ENCODE measurements at regions not wholly inside any gene's neighbourhood (a gene's known extent, or its start where the extent isn't known, plus 50 kb on each side); places are given as distances from the start of the nearest gene placed in this dataset.

DNA sequence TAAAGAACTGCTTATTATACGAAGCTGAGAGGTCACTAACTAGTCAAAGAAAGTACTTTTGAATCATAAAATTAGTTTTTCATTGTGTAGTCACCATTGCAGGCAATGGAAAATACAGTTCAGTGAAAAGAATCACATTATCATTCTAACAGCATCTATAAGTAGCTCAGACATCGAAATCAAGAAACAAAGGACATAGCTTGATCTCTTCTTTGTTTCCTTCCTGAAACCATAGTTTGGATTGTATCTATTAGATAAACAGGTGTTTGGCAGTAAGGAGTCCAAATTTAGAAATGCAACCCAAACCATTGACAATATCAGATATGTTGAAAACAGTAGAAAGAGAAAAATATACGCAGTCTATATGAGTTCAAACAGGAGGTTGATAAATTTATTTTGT is 697.3 kb downstream of the TFAP2A start (continued):
- TF ChIP-seq, protein P1, sequence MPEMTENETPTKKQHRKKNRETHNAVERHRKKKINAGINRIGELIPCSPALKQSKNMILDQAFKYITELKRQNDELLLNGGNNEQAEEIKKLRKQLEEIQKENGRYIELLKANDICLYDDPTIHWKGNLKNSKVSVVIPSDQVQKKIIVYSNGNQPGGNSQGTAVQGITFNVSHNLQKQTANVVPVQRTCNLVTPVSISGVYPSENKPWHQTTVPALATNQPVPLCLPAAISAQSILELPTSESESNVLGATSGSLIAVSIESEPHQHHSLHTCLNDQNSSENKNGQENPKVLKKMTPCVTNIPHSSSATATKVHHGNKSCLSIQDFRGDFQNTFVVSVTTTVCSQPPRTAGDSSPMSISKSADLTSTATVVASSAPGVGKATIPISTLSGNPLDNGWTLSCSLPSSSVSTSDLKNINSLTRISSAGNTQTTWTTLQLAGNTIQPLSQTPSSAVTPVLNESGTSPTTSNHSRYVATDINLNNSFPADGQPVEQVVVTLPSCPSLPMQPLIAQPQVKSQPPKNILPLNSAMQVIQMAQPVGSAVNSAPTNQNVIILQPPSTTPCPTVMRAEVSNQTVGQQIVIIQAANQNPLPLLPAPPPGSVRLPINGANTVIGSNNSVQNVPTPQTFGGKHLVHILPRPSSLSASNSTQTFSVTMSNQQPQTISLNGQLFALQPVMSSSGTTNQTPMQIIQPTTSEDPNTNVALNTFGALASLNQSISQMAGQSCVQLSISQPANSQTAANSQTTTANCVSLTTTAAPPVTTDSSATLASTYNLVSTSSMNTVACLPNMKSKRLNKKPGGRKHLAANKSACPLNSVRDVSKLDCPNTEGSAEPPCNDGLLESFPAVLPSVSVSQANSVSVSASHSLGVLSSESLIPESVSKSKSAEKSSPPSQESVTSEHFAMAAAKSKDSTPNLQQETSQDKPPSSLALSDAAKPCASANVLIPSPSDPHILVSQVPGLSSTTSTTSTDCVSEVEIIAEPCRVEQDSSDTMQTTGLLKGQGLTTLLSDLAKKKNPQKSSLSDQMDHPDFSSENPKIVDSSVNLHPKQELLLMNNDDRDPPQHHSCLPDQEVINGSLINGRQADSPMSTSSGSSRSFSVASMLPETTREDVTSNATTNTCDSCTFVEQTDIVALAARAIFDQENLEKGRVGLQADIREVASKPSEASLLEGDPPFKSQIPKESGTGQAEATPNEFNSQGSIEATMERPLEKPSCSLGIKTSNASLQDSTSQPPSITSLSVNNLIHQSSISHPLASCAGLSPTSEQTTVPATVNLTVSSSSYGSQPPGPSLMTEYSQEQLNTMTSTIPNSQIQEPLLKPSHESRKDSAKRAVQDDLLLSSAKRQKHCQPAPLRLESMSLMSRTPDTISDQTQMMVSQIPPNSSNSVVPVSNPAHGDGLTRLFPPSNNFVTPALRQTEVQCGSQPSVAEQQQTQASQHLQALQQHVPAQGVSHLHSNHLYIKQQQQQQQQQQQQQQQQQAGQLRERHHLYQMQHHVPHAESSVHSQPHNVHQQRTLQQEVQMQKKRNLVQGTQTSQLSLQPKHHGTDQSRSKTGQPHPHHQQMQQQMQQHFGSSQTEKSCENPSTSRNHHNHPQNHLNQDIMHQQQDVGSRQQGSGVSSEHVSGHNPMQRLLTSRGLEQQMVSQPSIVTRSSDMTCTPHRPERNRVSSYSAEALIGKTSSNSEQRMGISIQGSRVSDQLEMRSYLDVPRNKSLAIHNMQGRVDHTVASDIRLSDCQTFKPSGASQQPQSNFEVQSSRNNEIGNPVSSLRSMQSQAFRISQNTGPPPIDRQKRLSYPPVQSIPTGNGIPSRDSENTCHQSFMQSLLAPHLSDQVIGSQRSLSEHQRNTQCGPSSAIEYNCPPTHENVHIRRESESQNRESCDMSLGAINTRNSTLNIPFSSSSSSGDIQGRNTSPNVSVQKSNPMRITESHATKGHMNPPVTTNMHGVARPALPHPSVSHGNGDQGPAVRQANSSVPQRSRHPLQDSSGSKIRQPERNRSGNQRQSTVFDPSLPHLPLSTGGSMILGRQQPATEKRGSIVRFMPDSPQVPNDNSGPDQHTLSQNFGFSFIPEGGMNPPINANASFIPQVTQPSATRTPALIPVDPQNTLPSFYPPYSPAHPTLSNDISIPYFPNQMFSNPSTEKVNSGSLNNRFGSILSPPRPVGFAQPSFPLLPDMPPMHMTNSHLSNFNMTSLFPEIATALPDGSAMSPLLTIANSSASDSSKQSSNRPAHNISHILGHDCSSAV (CRISPR knock-in tag; IDR thresholded peaks at IDR 0.05; ENCODE audit: borderline replicate concordance), result no peak
- TF ChIP-seq ZNF720 (CRISPR knock-in tag; IDR thresholded peaks at IDR 0.05), result no peak

- no peak for ATAC-seq
- peaks cover 52% of the 10 kb centered on the region for H3K9me3 ChIP-seq (ENCODE audit: low read length)
- no peak overlapping the region for H3K27ac ChIP-seq (ENCODE audit: extremely low read length, insufficient read depth, low read length)
- ChIA-PET POLR2A (no interaction called here), CTCF (ENCODE audit: low intra/inter-chr PET ratio, low total read pairs) (no interaction called here)
- no peak overlapping the region for H3K9ac ChIP-seq (ENCODE audit: insufficient read depth, low read depth, low read length)
- no peak overlapping the region for H2AFZ ChIP-seq (ENCODE audit: low read length)
- no peak overlapping the region for H3K4me2 ChIP-seq (ENCODE audit: low read depth, low read length)
- H3K79me2 ChIP-seq (ENCODE audit: insufficient read depth, low read length), result no peaks in the 10 kb centered on the region
- WGBS (ENCODE audit: low lambda C conversion rate), result 38% methylated on average over 1 of the region's 1 CpG
- BruUV-seq (replicated peaks), result no TSS peak
- FAIRE-seq, result no peak
- H3K4me3 ChIP-seq (replicated peaks in 1 of 3; ENCODE audit: insufficient read depth in 1 of 3, low read depth in 2 of 3, low read length in 3 of 3), result no peak overlapping the region
- no peak for DNase-seq (ENCODE audit: low spot score)
- in situ Hi-C loops (cut with HindIII; ENCODE audit: extremely low pct_ligation_motif_present, low pct_unique_long_range_greater_than_20kb) (no loop called here), intact Hi-C loops (cut with micrococcal nuclease; ENCODE audit: unreplicated experiment) (no loop called here)
- H3K27me3 ChIP-seq (ENCODE audit: control insufficient read depth in 1 of 2, insufficient read depth in 2 of 2, low read length in 2 of 2), result no peaks in the 10 kb centered on the region
- no peaks in the 10 kb centered on the region for H3K4me1 ChIP-seq (ENCODE audit: insufficient read depth, low read length)
- peak; percentile 55; the same call in 1 of the 2 replicates for TF ChIP-seq NFE2L2 (IDR thresholded peaks at IDR 0.05; ENCODE audit: low read length)
- no peak for TF ChIP-seq ZNF121 (CRISPR knock-in tag; IDR thresholded peaks at IDR 0.05)
- no peaks in the 10 kb centered on the region; a peak in 1 of 5 replicates for H3K36me3 ChIP-seq (replicated peaks in 1 of 2; ENCODE audit: control insufficient read depth in 1 of 2, insufficient read depth in 2 of 2, low read length in 2 of 2)
- no peaks in the 10 kb centered on the region for H4K20me1 ChIP-seq (ENCODE audit: insufficient read depth, low read length)
Observed at GRCh38 chr6:9711365-9711764, 703.5 kb downstream of the TFAP2A start.

Measured in HepG2 (cell line).